HG02938 (cell line): ENCODE measurements at regions not wholly inside any gene's neighbourhood (a gene's known extent, or its start where the extent isn't known, plus 50 kb on each side); places are given as distances from the start of the nearest gene placed in this dataset.
A peak's percentile ranks its signal among the peaks of the same experiment; 100 is the strongest.
"Not testable (repeated sequence)": the region's sequence is repeated elsewhere in the genome, so short reads cannot be mapped to it uniquely, and the experiment has no call there.

Experiments
- ATAC-seq: cut with Tn5 transposase; IDR thresholded peaks from one replicate; pipeline ENCODE4 v1.9.1; 2021; ENCODE audit warnings: mild to moderate bottlenecking, moderate library complexity; ENCODE audit not compliant: unreplicated experiment

- ATAC-seq, result no peak
Observed at GRCh38 chr18:42445359-42445758, 490.3 kb downstream of the PIK3C3 start.

- ATAC-seq, result no peak
Observed at GRCh38 chr18:42446195-42446594, 491.2 kb downstream of the PIK3C3 start.

GRCh38 chr18:42447688-42448087 is 492.7 kb downstream of the PIK3C3 start:
- ATAC-seq, result no peak

- no peak for ATAC-seq
Observed at GRCh38 chr18:42458226-42458625, 503.2 kb downstream of the PIK3C3 start.

- no peak for ATAC-seq
Observed at GRCh38 chr18:42459873-42460272, 504.8 kb downstream of the PIK3C3 start.

- ATAC-seq, result no peak
Observed at GRCh38 chr18:42471885-42472284, 516.9 kb downstream of the PIK3C3 start.

GRCh38 chr18:42473611-42474010 is 518.6 kb downstream of the PIK3C3 start:
- no peak for ATAC-seq

GRCh38 chr18:42474577-42474976 is 519.5 kb downstream of the PIK3C3 start:
- ATAC-seq, result no peak

GRCh38 chr18:42475157-42475556 is 520.1 kb downstream of the PIK3C3 start:
- ATAC-seq, result no peak

GRCh38 chr18:42477267-42477666 is 522.2 kb downstream of the PIK3C3 start:
- ATAC-seq, result no peak

- no peak for ATAC-seq
Observed at GRCh38 chr18:42480441-42480840, 525.4 kb downstream of the PIK3C3 start.

- ATAC-seq, result no peak
Observed at GRCh38 chr18:42484648-42485047, 529.6 kb downstream of the PIK3C3 start.

- no peak for ATAC-seq
Observed at GRCh38 chr18:42486271-42486670, 531.2 kb downstream of the PIK3C3 start.

GRCh38 chr18:42508683-42509296 is 553.8 kb downstream of the PIK3C3 start:
- no peak for ATAC-seq

GRCh38 chr18:42509750-42510415 is 554.8 kb downstream of the PIK3C3 start:
- ATAC-seq, result peak; percentile 92

GRCh38 chr18:42510540-42510939 is 555.5 kb downstream of the PIK3C3 start:
- ATAC-seq, result no peak

GRCh38 chr18:42513441-42513840 is 558.4 kb downstream of the PIK3C3 start:
- no peak for ATAC-seq

- no peak for ATAC-seq
Observed at GRCh38 chr18:42514512-42514911, 559.5 kb downstream of the PIK3C3 start.

GRCh38 chr18:42517896-42518295 is 562.9 kb downstream of the PIK3C3 start:
- ATAC-seq, result no peak

GRCh38 chr18:42518331-42518730 is 563.3 kb downstream of the PIK3C3 start:
- ATAC-seq, result not testable (repeated sequence)

- no peak for ATAC-seq
Observed at GRCh38 chr18:42520138-42520537, 565.1 kb downstream of the PIK3C3 start.

GRCh38 chr18:42525905-42526304 is 570.9 kb downstream of the PIK3C3 start:
- no peak for ATAC-seq

- ATAC-seq, result no peak
Observed at GRCh38 chr18:42527766-42528165, 572.7 kb downstream of the PIK3C3 start.
